Left colon (tissue), 2 donors: ENCODE measurements at regions not wholly inside any gene's neighbourhood (a gene's known extent, or its start where the extent isn't known, plus 50 kb on each side); places are given as distances from the start of the nearest gene placed in this dataset.

Experiments used
- ATAC-seq: fragments of 200-7000 bp; cut with Tn5 transposase; one replicate; pipeline ENCODE4 v1.9.1; 2020; ENCODE audit warnings: mild to moderate bottlenecking, moderate library complexity
- DNase-seq, 2 donors: peaks; one replicate each; pipeline ENCODE4 v3.0.0-alpha.2; 2020
- intact Hi-C, 2 donors: fragments of 100-400 bp; cut with DNase I in 1 of 2; cut with micrococcal nuclease in 1 of 2; formaldehyde crosslinking; loops; one replicate each; pipeline versions ENCODE4 v1.11.2 to v1.14.0; 2022; cut with DNase I, micrococcal nuclease
- donor health status: DM: no; HTN: no; CAD: no.
- donor health status: DM: yes; HTN: yes; CAD: no.

- DNase-seq (no peak), ATAC-seq (no peak)
- intact Hi-C loops: no loop called here
Observed at GRCh38 chr7:94206295-94206694, 188.4 kb upstream of the COL1A2 start.

GRCh38 chr7:94212160-94212559 lies 182.5 kb upstream of the COL1A2 start:
- intact Hi-C loops: no loop called here
- DNase-seq (no peak), ATAC-seq (no peak)

- intact Hi-C loops: no loop called here
- no peak for DNase-seq
- ATAC-seq: no peak
Observed at GRCh38 chr7:94216944-94217461, 177.7 kb upstream of the COL1A2 start.

GRCh38 chr7:94217766-94218165 lies 176.9 kb upstream of the COL1A2 start:
- intact Hi-C loops: no loop called here
- DNase-seq (no peak), ATAC-seq (no peak)

GRCh38 chr7:94222516-94222915 lies 172.2 kb upstream of the COL1A2 start:
- no peak for DNase-seq
- no peak for ATAC-seq
- intact Hi-C loops: no loop called here

- intact Hi-C loops: no loop called here
- ATAC-seq (no peak), DNase-seq (no peak)
Observed at GRCh38 chr7:94223375-94224084, 171.2 kb upstream of the COL1A2 start.

DNA sequence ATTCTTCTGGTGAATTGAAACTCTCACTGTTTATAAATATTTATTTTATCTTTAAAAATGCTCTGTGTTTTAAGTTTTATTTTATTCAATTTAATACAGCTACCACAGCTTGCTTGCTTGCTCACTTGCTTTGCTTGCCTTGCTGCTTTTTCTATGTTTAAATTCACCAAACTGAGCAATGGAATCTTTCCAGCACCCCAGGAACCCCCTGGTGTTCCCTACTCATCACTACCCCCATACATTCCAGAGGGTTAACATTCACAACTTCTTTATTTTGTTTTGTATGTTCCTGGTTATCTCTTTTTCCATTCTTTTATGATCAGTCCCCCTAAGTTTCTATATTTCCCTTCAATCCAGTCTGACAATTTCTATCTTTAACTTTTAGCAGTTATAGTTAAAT lies 166.5 kb upstream of the COL1A2 start:
- intact Hi-C loops: no loop called here
- DNase-seq: no peak
- ATAC-seq: no peak

DNA sequence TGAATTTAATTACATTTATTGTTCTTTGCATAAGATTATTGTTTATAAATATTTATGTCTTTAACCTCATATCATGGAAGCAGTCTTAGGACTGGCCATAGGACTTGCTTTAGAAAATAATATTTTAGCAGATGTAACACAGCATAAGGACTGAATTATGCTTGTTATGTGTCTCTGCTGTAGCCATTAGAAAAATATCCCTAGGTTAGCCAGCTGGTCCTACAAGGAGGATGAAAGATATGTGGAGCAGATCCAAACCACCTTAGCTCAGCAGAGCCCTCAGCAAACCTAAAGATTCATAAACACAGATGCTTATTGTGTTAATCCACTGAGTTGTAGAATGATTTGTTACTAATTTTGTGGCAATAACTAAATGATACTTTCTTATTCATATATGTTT lies 166.0 kb upstream of the COL1A2 start:
- ATAC-seq (no peak), DNase-seq (no peak)
- intact Hi-C loops: no loop called here

GRCh38 chr7:94231305-94231704 lies 163.4 kb upstream of the COL1A2 start:
- DNase-seq: no peak
- intact Hi-C loops: no loop called here

DNA sequence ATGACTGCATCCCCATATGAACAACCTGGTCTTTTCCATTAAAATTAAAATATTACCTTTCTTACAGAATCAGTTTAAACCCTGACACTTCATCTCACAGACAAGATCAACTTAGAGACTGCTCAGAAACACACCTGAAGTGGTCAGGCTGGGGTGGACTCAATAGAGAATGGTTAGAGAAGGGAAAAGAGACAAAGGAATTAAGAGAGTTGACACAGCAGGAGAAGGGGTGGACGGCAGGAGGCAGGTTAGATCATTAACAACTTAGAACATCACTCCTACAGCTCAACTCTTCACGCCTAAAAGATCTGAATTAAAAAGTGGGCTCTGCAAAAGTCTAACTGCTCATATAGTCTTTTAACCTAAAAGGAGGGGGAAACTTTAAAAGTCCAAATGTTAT lies 157.7 kb upstream of the COL1A2 start:
- ATAC-seq (no peak), DNase-seq (no peak)
- intact Hi-C loops: no loop called here

More at GRCh38 chr7:94231305-94231704, 163.4 kb upstream of the COL1A2 start:
- no peak for ATAC-seq

DNA sequence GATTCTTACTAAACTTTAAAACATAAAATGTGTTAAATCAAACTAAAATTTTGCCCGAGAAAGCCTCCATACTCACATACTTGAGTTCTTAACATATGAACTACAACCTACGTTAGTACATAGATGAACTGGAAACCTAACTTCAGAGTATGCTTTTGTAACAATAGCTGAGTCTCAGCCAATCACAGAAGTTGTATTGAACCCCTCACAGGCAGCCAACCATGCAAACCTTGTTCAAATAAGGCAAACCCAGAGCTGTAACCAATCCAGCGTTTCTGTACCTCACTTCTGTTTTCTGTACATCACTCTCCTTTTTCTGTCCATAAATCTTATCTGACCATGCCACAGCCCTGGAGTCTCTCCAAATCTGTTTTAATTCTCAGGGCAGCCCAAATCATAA lies 157.3 kb upstream of the COL1A2 start:
- ATAC-seq (no peak), DNase-seq (no peak)
- intact Hi-C loops: no loop called here

DNA sequence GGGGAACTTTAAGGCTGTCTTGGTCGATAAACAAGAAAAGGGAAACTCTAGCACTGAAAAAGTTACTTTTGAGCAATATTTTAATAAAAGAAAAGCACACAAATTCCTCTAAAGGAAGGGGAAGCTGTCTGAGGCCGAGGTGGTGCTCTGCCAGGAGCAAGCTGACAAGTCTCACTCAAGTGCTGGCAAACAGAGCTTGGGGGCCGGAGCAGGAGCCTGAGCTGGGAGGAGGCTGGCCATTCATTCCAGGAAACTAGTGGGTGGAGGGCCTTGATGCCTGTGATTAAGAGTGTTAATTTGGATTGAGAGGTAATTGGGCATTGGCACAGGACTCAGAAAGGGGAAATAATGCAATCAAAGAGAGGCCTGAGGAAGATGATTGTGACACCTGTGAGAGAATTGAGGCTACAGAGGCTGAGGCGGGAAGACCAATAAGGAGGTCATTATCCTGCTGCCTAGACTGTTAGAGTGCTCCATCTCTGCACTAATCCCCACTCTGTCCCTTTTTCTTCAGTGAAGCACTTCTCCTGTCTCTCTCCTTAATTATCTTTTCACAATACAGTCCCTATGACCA lies 154.9 kb upstream of the COL1A2 start:
- intact Hi-C loops: no loop called here
- no peak for ATAC-seq
- DNase-seq: no peak

DNA sequence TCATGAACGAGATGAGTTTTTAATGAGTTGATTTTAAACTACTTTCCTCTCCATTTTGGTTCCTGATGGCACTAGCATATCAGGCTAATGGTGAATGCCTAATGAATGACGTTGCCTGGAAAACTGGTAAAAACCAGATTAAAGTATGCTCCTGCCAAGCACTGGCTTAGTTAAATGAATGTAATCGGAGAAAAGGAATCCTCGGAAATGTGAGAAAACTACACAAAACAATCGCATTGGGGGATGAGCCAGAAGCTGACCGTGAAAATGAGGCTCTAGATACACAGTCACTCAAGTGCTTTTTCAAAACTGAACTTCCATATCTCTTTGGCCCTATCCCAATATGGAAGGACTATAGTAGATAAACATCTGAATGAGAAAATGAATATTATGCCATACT lies 153.8 kb upstream of the COL1A2 start:
- ATAC-seq (no peak), DNase-seq (no peak)
- intact Hi-C loops: no loop called here

DNA sequence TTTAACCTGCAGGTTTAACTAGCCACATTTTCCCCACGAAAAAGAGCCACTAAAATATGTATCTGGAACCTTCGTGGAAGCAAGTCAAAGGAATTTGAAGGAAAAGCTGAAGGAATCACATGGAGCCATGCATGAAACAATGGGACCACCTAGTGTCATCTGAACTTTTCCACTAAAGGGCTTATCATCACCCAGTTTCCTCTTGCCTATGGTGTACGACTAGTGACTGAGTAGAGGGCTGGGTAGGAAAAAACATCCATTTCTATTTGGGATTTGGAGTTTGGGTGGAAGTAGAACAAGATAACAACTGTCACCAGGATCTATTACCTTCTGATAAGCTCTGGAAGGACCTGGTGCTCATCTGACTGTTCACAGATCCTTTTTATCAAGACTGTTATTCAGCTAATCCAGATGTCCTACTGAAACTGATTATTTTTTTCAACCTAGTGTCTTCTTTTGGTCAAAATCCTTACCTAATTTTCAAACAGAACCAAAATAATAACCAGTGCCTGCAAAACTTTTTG lies 153.2 kb upstream of the COL1A2 start:
- intact Hi-C loops: no loop called here
- DNase-seq (no peak), ATAC-seq (no peak)

- DNase-seq: no peak
- intact Hi-C loops: no loop called here
- no peak for ATAC-seq
Observed at GRCh38 chr7:94243066-94243711, 151.5 kb upstream of the COL1A2 start.

DNA sequence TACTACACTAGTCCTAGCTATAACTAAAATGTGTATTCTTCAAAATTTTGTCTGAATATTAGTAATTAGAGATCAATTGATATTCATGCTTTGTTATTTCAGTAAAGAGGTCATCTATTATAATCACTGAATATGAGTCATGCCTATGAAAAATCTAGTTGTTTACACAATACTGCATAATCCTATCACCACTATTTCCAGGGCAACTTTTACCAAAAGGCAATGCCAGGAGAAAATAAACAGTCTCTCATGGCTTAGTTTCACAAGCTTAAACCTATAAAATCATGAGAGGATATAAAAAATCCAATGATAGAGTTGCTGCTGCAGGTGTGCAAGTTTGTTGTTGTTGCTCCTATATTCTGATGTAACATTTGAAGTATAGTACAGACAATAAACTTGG lies 149.9 kb upstream of the COL1A2 start:
- ATAC-seq (no peak), DNase-seq (no peak)
- intact Hi-C loops: no loop called here

DNA sequence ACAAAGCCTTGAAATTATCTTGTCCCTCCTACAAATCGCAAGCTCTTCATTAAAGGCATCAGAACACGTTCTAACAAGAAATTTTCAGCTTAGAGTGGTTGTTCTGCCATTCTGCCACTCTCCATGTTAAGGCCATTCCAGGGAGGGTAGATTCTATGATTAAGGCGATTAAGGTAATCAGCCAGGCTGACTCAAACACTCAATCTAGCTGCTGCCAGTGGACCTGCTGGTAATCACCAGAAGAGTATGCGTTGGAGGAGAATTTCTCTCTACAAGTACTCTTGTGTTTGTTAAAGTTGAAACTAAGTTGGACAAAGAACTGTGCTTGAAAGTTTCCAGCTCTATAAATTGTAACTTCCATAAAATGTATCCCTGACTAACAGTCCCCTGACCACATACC lies 149.2 kb upstream of the COL1A2 start:
- ATAC-seq: no peak
- intact Hi-C loops: no loop called here
- DNase-seq: no peak

- intact Hi-C loops: no loop called here
- DNase-seq: no peak
- ATAC-seq: no peak
Observed at GRCh38 chr7:94247970-94248369, 146.7 kb upstream of the COL1A2 start.

- ATAC-seq (no peak), DNase-seq (no peak)
- intact Hi-C loops: no loop called here
Observed at GRCh38 chr7:94249631-94250030, 145.1 kb upstream of the COL1A2 start.

GRCh38 chr7:94250124-94250523 lies 144.6 kb upstream of the COL1A2 start:
- intact Hi-C loops: no loop called here
- ATAC-seq: no peak
- no peak for DNase-seq
